Natural killer cell (primary cell): ENCODE measurements at regions not wholly inside any gene's neighbourhood (a gene's known extent, or its start where the extent isn't known, plus 50 kb on each side); places are given as distances from the start of the nearest gene placed in this dataset.

ENCODE experiments used
- ATAC-seq, 3 donors: fragments of 150-1000 bp in 2 of 3; fragments of 200-7000 bp in 1 of 3; cut with Tn5 transposase; 1 replicate in 1 of 3; 2 replicates in 2 of 3; pipeline ENCODE4 v1.10.0; 2021; ENCODE audit warnings: mild to moderate bottlenecking in 2 of 3, moderate library complexity in 2 of 3
- DNase-seq, 2 donors: peaks; one replicate each; pipeline versions ENCODE4 v3.0.0 to v3.0.0-alpha.2; 2013 to 2021; ENCODE audit warnings: mixed read lengths in 1 of 2
- H3K27ac ChIP-seq: one replicate; pipeline ENCODE4 v1.5.1; 2013; ENCODE audit warnings: mild to moderate bottlenecking, low read length
- H3K27me3 ChIP-seq: one replicate; pipeline ENCODE4 v1.6.1; 2013; ENCODE audit warnings: low read length; ENCODE audit not compliant: control insufficient read depth, insufficient read depth
- H3K36me3 ChIP-seq: one replicate; pipeline ENCODE4 v1.6.1; 2013; ENCODE audit warnings: low read length; ENCODE audit not compliant: control insufficient read depth, insufficient read depth
- H3K4me1 ChIP-seq: one replicate; pipeline ENCODE4 v1.6.1; 2013; ENCODE audit warnings: low read length; ENCODE audit not compliant: control insufficient read depth, insufficient read depth
- H3K4me3 ChIP-seq: one replicate; pipeline ENCODE4 v1.5.1; 2013; ENCODE audit warnings: low read length
- H3K9me3 ChIP-seq: one replicate; pipeline ENCODE4 v1.6.1; 2013; ENCODE audit warnings: low read length; ENCODE audit not compliant: control insufficient read depth, insufficient read depth
- H3K27ac Mint-ChIP-seq, 2 donors: one replicate each; pipeline ENCODE4 v1.8.0; 2022; ENCODE audit warnings: mild to moderate bottlenecking in 2 of 2, mixed read lengths in 2 of 2, moderate library complexity in 1 of 2
- H3K27me3 Mint-ChIP-seq, 2 donors: one replicate each; pipeline ENCODE4 v1.8.0; 2022; ENCODE audit warnings: low read depth in 2 of 2, mixed read lengths in 2 of 2
- H3K36me3 Mint-ChIP-seq: one replicate; pipeline ENCODE4 v1.8.0; 2022; ENCODE audit warnings: mixed read lengths
- H3K4me1 Mint-ChIP-seq, 2 donors: one replicate each; pipeline ENCODE4 v1.8.0; 2022; ENCODE audit warnings: mixed read lengths in 2 of 2
- H3K4me3 Mint-ChIP-seq: one replicate; pipeline ENCODE4 v1.8.0; 2022; ENCODE audit warnings: mild to moderate bottlenecking, moderate library complexity, mixed read lengths
- H3K9me3 Mint-ChIP-seq, 2 donors: one replicate each; pipeline ENCODE4 v1.8.0; 2022; ENCODE audit warnings: mixed read lengths in 2 of 2
- CTCF ChIP-seq: fragments of 200-600 bp; IDR thresholded peaks from one replicate; pipeline ENCODE4 v1.8.0; 2022; ENCODE audit warnings: antibody characterized with exemption
- WGBS: methylation state at CpG from one replicate; pipeline ENCODE4 v1.1.7; 2013; ENCODE audit warnings: missing lambda C conversion rate; ENCODE audit not compliant: insufficient coverage; 5-methylcytosine and 5-hydroxymethylcytosine counted together
- intact Hi-C: fragments of 100-400 bp; cut with micrococcal nuclease; formaldehyde crosslinking; loops from one replicate; pipeline ENCODE4 v1.14.2; 2022

GRCh38 chr2:117485588-117485987, 328.9 kb upstream of the DDX18 start:
- TF ChIP-seq CTCF: no peak
- DNase-seq (no peak), ATAC-seq (no peak)
- H3K9me3 ChIP-seq: peaks cover 5% of the 10 kb centered on the region
- no peaks in the 10 kb centered on the region for H3K27me3 Mint-ChIP-seq
- intact Hi-C loops: no loop called here
- H3K4me3 ChIP-seq: no peak overlapping the region
- H3K36me3 ChIP-seq: no peaks in the 10 kb centered on the region
- no peak overlapping the region for H3K27ac ChIP-seq
- H3K4me1 Mint-ChIP-seq: no peaks in the 10 kb centered on the region
- no peaks in the 10 kb centered on the region for H3K36me3 Mint-ChIP-seq
- 60% methylated on average over 3 of the region's 3 CpGs for WGBS
- no peak overlapping the region for H3K27ac Mint-ChIP-seq
- H3K9me3 Mint-ChIP-seq: peaks cover 7 to 11% of the 10 kb centered on the region in 2 donors
- no peaks in the 10 kb centered on the region for H3K4me1 ChIP-seq
- no peaks in the 10 kb centered on the region for H3K27me3 ChIP-seq
- no peak overlapping the region for H3K4me3 Mint-ChIP-seq

- no peaks in the 10 kb centered on the region for H3K36me3 Mint-ChIP-seq
- 76% methylated on average over 2 of the region's 2 CpGs for WGBS
- no peaks in the 10 kb centered on the region for H3K36me3 ChIP-seq
Measured at GRCh38 chr2:117486081-117486480, 328.4 kb upstream of the DDX18 start.

GRCh38 chr2:117492209-117492851, 322.2 kb upstream of the DDX18 start:
- Mint-ChIP-seq H3K27me3 (no peaks in the 10 kb centered on the region), H3K9me3 (peaks cover 11 to 15% of the 10 kb centered on the region in 2 donors), H3K36me3 (no peaks in the 10 kb centered on the region), H3K4me1 (no peaks in the 10 kb centered on the region), H3K27ac (no peak overlapping the region), H3K4me3 (no peak overlapping the region)
- Histone ChIP-seq H3K27me3 (no peaks in the 10 kb centered on the region), H3K4me3 (no peak overlapping the region), H3K36me3 (no peaks in the 10 kb centered on the region), H3K4me1 (no peaks in the 10 kb centered on the region), H3K27ac (no peak overlapping the region), H3K9me3 (no peaks in the 10 kb centered on the region)
- no peak for TF ChIP-seq CTCF
- intact Hi-C loops: no loop called here
- WGBS: 90% methylated on average over 2 of the region's 3 CpGs
- ATAC-seq (no peak), DNase-seq (no peak)

More at GRCh38 chr2:117486081-117486480, 328.4 kb upstream of the DDX18 start:
- no peak overlapping the region for H3K4me3 ChIP-seq
- no peak for TF ChIP-seq CTCF
- intact Hi-C loops: no loop called here
- ATAC-seq (no peak), DNase-seq (no peak)
- H3K27me3 ChIP-seq: no peaks in the 10 kb centered on the region
- H3K4me3 Mint-ChIP-seq: no peak overlapping the region
- no peak overlapping the region for H3K27ac ChIP-seq
- no peak overlapping the region for H3K27ac Mint-ChIP-seq
- H3K4me1 Mint-ChIP-seq: no peaks in the 10 kb centered on the region
- H3K9me3 Mint-ChIP-seq: peaks cover 10 to 11% of the 10 kb centered on the region in 2 donors
- peaks cover 5% of the 10 kb centered on the region for H3K9me3 ChIP-seq
- H3K27me3 Mint-ChIP-seq: no peaks in the 10 kb centered on the region
- H3K4me1 ChIP-seq: no peaks in the 10 kb centered on the region

- no peak overlapping the region for H3K27ac Mint-ChIP-seq
- no peak overlapping the region for H3K4me3 Mint-ChIP-seq
- H3K4me1 ChIP-seq: no peaks in the 10 kb centered on the region
- no peaks in the 10 kb centered on the region for H3K9me3 ChIP-seq
- H3K36me3 Mint-ChIP-seq: no peaks in the 10 kb centered on the region
- peaks cover 2 to 3% of the 10 kb centered on the region in 2 donors for H3K9me3 Mint-ChIP-seq
- no peaks in the 10 kb centered on the region for H3K4me1 Mint-ChIP-seq
- H3K27ac ChIP-seq: no peak overlapping the region
- TF ChIP-seq CTCF: no peak
- ATAC-seq (no peak), DNase-seq (no peak)
- H3K36me3 ChIP-seq: no peaks in the 10 kb centered on the region
- intact Hi-C loops: no loop called here
- WGBS: 86% methylated on average over 1 of the region's 3 CpGs
- no peaks in the 10 kb centered on the region for H3K27me3 ChIP-seq
- H3K27me3 Mint-ChIP-seq: no peaks in the 10 kb centered on the region
- no peak overlapping the region for H3K4me3 ChIP-seq
Measured at GRCh38 chr2:117500721-117501120, 313.8 kb upstream of the DDX18 start.
